GM19238 (cell line): ENCODE measurements at regions not wholly inside any gene's neighbourhood (a gene's known extent, or its start where the extent isn't known, plus 50 kb on each side); places are given as distances from the start of the nearest gene placed in this dataset.
"Not testable (repeated sequence)": the region's sequence is repeated elsewhere in the genome, so short reads cannot be mapped to it uniquely, and the experiment has no call there.

Experiments
- DNase-seq: peaks from one replicate; pipeline ENCODE4 v3.0.0; 2011; ENCODE audit warnings: low spot score; ENCODE audit not compliant: insufficient read length

DNA sequence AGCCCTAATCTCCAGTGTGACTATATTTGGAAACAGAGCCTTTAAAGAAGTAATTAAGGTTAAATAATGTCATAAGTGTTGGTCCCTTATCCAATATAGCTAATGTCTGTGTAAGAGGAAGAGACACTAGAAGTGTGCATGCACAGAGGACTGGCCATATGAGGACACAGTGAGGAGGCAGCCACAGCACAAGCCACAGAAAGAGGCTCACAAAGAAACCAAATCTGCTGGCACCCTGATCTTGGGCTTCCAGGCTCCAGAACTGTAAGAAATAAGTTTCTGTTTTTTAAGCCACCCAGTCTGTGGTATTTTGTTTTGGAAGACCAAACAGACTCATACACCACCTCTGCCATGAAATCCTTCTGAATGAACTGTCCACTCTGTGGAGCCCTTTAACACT lies 186.4 kb upstream of the SLC39A10 start:
- DNase-seq = no peak

DNA sequence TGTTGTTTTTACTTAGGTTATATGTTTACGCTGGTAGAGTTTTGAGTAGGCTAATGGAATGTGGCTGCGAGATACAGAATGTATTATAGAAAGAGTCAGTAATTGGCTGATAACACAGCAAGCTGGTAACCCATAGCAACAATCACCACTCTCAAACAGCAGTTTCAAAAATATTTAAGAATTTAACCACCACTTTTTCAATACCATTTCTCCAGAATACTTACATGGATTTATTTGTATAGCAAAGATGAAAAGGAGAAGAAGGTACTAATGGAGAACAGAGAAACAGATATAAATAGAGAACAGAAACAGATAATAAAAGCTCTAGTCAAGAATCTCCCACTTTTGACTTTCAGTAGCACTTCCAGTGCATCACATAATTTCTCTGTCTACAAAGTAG lies 188.3 kb upstream of the SLC39A10 start:
- DNase-seq = no peak

DNA sequence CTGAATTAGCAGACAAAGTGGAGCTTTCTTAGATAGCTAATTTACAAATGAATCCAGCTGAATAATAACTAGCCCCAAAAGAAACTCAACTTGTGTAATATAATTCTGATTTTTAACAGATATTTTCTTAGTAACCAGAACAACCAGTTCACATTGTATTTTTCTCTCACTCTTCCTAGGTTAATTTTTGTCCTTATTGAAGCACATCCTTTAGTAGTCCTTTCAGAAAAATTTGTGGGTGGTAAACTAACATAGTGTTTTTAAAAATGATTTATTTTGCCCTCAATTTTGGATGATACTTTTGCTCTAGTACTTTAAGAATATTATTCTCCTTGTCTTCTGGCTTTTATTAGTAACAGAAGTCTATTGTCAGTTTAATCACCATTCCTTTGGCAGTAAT lies 190.6 kb upstream of the SLC39A10 start:
- DNase-seq = no peak

GRCh38 chr2:195461010-195461409 lies 196.0 kb upstream of the SLC39A10 start:
- no peak for DNase-seq

GRCh38 chr2:195458936-195459335 lies 198.1 kb upstream of the SLC39A10 start:
- DNase-seq = no peak

DNA sequence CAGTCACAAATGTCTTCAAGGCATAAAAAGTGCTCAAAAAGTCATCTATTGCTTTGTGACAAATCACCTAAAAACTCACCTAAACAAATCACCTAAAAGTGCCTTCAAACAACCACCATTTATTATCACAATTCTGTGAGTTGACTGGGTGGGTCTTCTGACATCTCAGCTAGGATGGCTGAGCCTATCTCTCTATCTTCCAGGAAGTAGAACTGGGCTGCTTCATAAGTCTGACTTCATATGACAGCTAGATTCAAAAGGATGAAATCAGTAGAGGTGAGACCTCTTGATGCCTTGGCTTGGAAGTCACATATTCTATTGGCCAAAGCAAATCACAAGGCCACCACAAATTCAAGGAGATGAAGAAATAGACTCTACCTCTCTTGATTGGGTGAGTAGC lies 199.2 kb upstream of the SLC39A10 start:
- no peak for DNase-seq

DNA sequence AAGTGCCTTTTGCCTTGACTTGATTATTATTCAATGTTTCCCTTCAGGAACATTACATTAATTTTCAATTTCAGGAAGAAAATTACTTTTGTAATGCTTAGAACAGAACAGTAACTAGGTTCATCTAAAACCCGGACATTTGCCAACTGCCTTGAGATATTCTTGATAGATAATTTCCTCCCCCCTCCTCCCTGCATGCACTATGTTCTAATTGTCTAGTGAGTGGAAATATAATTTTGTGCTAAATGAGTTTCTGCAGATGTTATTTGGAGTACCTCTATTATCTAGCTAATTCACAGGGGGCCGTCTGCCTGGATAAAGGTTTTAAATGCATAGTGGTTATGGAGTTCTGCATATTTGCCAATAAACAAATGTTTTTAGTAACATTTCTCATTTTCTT lies 200.3 kb upstream of the SLC39A10 start:
- no peak for DNase-seq

DNA sequence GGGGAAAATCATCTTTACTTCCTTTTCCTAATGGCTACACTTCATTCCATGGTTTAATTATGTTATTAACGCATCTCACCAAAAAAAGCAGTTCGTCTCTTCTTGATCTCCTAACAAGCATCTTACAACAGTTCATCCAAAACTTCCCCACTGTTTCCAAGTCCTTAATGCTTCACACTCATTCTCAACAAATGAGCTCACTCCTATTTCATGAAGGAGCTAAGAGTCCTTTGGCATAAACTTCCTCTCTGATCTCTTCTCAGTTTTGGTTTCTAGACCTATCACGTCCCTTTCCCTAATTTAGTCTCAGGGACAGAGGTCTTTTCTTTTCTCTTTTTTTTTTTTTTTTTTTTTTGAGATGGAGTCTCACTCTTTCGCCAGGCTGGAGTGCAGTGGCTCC lies 205.9 kb upstream of the SLC39A10 start:
- no peak for DNase-seq

DNA sequence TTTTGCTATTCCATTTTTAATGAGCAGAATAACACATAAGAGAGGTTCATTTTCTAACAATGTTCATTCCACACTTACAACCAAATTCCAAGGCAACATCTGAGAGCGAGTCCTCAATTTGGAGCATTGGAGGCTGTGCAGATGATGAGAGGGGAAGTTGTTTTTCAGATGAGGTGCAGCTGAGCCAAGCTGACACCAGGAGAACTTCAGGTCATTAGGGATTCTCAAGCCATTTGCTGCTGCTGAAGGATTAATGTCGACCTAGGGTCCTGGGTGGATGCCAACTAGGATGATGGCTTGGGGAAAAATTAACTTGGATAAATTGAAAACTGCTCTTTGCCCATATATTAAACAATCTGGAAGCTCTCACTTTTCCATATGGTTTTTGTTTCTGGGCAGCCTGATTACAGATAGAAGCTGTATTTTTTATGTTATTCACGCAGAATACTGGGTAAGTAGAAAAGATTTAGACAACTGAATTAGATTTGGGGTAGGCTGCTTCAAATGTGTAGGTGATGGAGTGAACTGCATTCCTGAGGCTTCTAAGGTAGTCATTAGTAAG lies 206.4 kb upstream of the SLC39A10 start:
- no peak for DNase-seq

DNA sequence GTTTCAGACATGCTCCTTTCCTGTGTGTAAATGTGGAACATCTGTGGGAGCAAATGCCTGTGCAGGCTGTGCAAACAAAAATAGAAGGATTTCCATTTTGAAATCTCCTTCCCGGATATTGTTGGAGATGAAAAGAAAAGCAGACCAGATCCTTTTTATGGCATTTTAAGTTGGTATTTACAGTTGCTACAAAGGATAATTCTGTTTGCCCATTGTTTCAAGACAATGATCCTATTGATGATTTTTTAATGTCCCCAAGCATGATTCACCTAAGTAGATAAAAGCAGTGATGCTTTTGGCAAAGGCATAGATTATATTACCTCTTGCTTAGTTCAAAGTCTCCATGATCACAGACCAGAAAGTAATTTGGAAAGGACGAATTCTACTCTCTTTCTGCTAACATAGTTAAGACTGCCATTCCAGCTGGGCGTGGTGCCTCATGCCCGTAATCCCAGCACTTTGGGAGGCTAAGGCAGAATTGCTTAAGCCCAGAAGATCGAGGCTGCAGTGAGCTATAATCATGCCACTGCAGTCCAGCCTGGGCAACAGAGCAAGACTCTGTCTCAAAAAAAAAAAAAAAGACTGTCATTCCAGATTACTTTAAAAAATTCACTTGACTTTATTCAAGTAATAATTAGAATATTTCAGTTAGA lies 209.6 kb upstream of the SLC39A10 start:
- no peak for DNase-seq

GRCh38 chr2:195445639-195446038 lies 211.4 kb upstream of the SLC39A10 start:
- DNase-seq = no peak

DNA sequence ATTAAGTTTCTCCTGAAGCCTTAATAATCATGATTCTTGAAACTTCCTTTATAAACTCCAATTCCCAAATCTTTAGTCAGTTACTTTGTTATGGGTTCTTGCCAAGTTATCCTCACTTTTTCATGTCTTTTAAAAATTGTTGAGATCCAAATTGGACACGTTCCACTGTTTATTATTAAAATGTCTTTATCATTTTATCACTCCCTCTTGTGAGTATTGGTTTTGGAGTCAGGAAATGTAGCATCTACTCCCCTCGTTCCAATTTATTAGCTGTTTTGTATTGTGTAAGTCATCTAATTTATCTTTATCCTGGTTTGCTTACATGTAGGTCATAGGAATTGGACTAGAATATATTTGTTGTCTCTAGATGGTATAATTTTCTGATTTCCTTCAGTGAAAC lies 213.1 kb upstream of the SLC39A10 start:
- DNase-seq = no peak

DNA sequence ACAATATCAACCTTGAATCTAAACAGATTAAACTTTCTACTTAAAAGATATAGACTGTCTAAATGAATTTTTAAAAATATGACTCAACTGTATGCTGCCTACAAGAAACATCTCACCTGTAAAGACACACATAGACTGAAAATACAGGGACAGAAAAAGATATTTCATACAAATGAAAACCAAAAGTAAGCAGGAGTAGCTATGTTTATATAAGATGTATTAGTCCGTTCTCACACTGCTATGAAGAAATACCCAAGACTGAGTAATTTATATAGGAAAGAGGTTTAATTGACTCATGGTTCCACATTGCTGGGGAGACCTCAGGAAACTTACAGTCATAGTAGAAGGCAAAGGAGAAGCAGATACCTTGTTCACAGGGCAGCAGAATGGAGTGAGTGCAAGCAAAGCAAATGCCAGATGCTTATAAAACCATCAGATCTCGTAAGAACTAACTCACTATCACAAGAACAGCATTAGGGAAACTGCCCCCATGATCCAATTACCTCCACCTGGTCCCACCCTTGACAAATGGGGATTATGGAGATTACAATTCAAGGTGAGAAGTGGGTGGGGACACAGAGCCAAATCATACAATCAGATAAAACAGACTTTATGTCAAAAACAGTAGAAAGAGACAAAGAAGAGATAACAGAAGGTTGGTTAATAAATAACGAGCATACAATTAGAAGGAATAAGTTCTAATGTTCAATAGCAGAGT lies 214.4 kb upstream of the SLC39A10 start:
- no peak for DNase-seq

DNA sequence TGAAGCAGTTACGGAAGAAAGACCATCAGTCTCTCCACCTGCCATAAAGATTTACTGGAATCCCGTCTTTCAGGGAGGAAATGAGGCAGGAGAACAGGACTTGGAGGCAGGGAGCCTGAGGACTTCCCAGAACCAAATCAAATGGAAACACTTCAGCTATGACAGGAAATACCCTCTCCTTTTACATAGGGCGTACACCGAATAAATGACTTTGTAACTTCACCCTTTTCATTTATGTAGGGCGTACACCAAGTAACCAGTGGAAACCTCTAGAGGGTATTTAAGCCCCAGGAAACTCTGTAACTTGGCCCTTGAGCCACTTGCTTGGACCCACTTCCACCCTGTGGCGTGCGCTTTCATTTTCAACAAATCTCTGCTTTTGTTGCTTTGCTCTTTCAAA lies 218.3 kb upstream of the SLC39A10 start:
- no peak for DNase-seq

DNA sequence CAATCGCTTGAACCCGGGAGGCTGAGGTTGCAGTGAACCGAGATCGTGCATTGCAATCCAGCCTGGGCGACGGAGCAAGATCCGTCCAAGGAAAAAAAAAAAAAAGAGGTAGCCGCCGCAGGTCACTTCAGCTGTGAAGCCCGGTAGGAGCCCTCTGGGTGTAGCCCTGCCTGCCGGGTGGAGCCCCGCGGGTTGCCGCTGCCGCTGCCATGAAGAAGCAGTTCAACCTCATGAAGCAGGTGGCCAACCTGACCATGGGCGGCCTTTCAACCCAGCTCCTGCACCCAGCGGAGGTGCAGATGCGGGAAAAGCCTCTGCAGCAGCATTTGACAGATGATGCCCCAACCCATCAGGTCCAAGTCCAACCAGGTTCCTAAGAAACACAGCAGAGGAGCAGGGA lies 219.5 kb upstream of the SLC39A10 start:
- DNase-seq = no peak

- no peak for DNase-seq
Measured at GRCh38 chr2:195434346-195434745, 222.7 kb upstream of the SLC39A10 start.

- not testable (repeated sequence) for DNase-seq
Measured at GRCh38 chr2:195433729-195434128, 223.3 kb upstream of the SLC39A10 start.

DNA sequence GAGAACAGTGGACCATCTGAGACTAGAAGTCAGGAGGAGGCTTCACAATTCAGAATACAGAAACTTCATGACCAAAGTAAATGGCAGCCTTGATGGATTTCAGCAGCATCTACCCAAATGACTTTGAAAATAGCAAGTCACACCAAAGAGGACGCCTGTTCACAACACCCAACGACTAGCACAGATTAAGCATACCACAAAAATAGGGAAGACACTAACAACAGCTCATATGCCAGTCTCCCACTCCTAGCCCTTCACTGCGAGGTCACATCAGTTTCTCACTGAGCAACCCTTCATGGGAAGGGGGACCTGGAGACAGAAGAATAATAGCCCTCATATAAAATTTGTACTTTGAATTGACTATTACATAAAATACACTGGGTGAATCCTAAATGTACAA lies 228.4 kb upstream of the SLC39A10 start:
- DNase-seq = no peak

DNA sequence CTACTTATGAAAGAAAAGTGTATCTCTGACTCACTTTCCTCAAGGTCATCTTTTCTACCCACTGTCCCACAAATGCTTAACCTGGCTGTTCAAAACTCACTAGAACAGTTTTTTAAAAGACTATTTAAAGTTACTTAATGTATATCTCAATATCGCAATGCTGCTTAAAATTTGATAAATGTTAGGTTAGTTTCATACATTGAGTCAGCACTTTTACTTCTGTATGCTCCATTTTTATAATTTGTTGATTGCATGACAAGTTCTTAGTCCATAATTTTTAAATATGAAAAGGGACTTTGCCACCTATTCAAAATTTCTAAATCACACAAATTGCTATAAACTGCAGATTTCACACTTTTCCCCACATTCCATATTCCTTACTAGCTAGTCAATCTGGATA lies 231.7 kb upstream of the SLC39A10 start:
- DNase-seq = no peak

DNA sequence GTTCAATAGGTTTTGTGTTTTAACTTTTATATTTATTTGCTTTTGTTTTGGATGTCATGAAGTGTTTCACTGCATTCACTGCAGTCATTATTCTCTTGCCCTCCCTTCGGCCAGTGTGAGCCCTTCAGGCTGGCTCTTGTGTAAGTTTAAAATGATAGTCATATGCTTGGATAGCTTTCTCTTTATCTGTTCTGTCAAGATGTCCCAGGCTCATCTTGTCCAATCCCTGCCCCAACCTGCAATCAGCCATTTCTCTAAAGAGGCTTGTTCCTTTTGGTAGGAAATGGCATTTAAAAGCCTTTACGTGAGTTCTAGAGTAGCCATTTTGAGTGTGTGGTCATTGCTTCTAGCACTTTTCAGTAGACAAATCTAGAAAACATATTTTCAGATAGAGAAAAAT lies 238.0 kb upstream of the SLC39A10 start:
- DNase-seq = no peak

DNA sequence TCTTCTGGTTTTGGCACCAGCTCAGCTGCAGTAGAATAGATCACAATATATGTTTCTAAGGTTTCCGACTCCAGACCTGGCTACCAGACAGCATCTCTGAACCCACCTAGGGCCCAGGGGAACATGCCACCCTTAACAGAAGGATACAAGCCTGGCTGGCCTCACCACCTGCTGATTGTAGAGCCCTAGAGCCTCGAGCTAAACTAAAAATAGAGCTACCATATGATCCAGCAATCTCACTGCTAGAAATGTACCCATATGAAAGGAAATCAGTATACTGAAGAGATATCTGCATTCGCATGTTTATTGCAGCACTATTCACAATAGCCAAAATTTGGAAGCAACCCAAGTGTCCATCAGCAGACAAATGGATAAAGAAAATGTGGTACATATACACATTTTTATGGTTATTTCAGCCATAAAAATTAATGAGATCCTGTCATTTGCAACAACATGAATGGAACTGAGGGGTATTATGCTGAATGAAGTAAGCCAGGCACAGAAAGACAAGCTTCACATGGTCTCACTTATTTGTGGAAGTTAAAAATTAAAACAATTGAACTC lies 242.4 kb upstream of the SLC39A10 start:
- no peak for DNase-seq

GRCh38 chr2:195413944-195414343 lies 243.1 kb upstream of the SLC39A10 start:
- DNase-seq = no peak

DNA sequence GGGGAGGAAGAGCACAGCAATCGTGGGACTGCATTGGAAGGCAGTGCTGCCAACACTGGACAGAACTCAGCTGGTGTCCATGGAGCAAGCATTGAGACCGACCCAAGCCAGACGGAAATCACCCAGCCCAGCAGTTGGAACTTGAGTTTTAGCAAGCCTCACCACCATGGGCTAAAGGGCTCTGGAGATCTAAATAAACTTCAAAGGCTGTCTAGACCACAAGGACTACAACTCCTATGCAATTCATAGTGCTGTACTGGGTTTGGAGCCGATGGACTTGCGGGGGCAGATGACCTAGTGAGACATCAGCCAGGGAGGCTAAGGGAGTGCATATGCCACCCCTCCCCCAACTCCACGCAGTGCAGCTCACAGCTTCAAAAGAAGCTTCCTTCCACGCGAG lies 243.6 kb upstream of the SLC39A10 start:
- DNase-seq = no peak
